ENCODE measurements at regions not wholly inside any gene's neighbourhood (a gene's known extent, or its start where the extent isn't known, plus 50 kb on each side); places are given as distances from the start of the nearest gene placed in this dataset.

DNA sequence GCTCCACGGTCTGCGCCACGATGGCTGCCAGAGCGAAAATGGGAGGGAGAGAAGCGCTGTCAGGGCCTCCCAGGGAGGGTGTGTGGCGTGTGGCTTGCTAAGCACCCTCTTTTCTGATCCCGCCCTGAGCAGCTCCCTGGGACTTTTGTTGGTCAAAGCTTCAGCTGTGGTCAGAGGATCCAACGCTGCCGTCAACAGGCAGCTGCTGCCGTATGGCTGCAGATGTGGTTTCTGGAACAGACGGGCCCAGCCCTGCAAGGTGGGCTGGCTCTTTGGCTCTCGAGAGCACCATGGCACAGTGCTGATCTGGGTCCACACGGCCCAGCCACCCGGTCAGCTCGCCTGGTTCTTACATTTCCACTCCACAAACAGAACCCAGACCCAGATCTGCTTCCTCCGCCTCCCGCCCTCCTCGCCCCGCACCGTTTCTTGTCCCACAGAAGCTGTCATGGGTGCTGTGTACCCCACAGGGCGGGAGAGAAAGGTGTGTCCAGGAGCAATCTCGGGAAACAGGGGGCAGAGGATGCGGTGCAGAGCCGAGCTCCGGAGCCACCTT is 86.0 kb upstream of the BHLHE23 start:
- Mint-ChIP-seq H3K9me3 (no peaks in the 10 kb centered on the region), H3K27ac (no peak overlapping the region), H3K27me3 (ENCODE audit: insufficient read depth) (peaks cover 3% of the 10 kb centered on the region), H3K36me3 (ENCODE audit: low read depth) (no peaks in the 10 kb centered on the region), H3K4me3 (no peak overlapping the region), H3K4me1 (no peaks in the 10 kb centered on the region)
- no peaks in the 10 kb centered on the region for H3K9me3 ChIP-seq (ENCODE audit: control insufficient read depth, low read length)
- H3K4me1 ChIP-seq (ENCODE audit: control insufficient read depth, insufficient read depth, low read length) = no peaks in the 10 kb centered on the region
- TF ChIP-seq, protein P1, sequence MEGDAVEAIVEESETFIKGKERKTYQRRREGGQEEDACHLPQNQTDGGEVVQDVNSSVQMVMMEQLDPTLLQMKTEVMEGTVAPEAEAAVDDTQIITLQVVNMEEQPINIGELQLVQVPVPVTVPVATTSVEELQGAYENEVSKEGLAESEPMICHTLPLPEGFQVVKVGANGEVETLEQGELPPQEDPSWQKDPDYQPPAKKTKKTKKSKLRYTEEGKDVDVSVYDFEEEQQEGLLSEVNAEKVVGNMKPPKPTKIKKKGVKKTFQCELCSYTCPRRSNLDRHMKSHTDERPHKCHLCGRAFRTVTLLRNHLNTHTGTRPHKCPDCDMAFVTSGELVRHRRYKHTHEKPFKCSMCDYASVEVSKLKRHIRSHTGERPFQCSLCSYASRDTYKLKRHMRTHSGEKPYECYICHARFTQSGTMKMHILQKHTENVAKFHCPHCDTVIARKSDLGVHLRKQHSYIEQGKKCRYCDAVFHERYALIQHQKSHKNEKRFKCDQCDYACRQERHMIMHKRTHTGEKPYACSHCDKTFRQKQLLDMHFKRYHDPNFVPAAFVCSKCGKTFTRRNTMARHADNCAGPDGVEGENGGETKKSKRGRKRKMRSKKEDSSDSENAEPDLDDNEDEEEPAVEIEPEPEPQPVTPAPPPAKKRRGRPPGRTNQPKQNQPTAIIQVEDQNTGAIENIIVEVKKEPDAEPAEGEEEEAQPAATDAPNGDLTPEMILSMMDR (conservative IDR thresholded peaks at IDR 0.05) = no peak
- H3K36me3 ChIP-seq (ENCODE audit: control insufficient read depth, insufficient read depth, low read length) = no peaks in the 10 kb centered on the region
- no peaks in the 10 kb centered on the region for H3K27me3 ChIP-seq (ENCODE audit: control insufficient read depth, insufficient read depth, low read length, poor library complexity, severe bottlenecking)
- H3K27ac ChIP-seq (ENCODE audit: low read depth, low read length) = no peak overlapping the region
- no peak overlapping the region for H3K9ac ChIP-seq (ENCODE audit: extremely low read depth, low read length, poor library complexity, severe bottlenecking)
- no peak overlapping the region for H3K4me3 ChIP-seq (ENCODE audit: low read length)
- peak; percentile 38 for DNase-seq
- WGBS, 2 experiments (ENCODE audit: insufficient coverage in 1 of 2, insufficient read length in 1 of 2) = 84 to 88% methylated on average over 14 to 25 of the region's 25 CpGs

DNA sequence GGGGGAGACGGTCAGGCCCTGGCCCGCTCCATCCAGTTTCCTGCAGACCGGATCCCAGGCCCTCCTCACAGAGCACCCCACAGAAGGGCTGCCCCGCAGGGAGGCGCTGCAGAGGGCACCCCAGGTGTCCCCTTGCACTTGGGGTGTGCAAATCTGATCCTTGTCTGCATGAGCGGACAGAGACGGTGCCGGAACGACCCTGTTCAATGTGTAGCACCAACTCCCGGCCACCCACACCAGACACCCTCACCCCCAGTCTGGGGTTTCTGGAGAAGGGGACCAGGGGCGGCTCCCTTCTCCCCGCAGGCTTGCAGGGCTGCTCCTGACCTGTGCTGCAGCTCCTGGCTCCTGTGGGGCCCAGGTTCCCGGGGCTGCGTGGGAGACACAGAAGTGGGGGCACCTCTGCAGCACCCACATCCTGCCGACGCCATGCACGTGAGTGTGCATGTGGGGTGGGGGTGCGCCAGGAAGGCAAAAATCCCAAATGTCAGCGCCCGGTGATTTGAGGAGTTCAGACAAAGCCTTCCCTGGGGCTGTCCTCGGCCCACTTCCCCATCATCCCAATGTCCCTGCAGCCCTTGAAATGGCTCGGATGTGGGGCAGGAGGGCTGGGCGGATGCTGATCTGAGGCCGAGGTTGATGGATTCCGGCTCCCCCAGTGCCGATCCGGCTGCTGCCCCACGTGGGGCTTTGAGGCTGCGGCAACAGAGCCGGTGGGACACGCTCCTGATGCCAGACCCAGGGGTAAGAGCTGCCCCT is 85.3 kb upstream of the BHLHE23 start:
- Histone ChIP-seq H3K4me1 (ENCODE audit: control insufficient read depth, insufficient read depth, low read length) (no peaks in the 10 kb centered on the region), H3K9ac (ENCODE audit: extremely low read depth, low read length, poor library complexity, severe bottlenecking) (no peak overlapping the region), H3K36me3 (ENCODE audit: control insufficient read depth, insufficient read depth, low read length) (no peaks in the 10 kb centered on the region), H3K9me3 (ENCODE audit: control insufficient read depth, low read length) (no peaks in the 10 kb centered on the region), H3K27me3 (ENCODE audit: control insufficient read depth, insufficient read depth, low read length, poor library complexity, severe bottlenecking) (no peaks in the 10 kb centered on the region), H3K4me3 (ENCODE audit: low read length) (no peak overlapping the region), H3K27ac (ENCODE audit: low read depth, low read length) (no peak overlapping the region)
- Mint-ChIP-seq H3K27me3 (ENCODE audit: insufficient read depth) (peaks cover 1% of the 10 kb centered on the region), H3K36me3 (ENCODE audit: low read depth) (no peaks in the 10 kb centered on the region), H3K4me3 (no peak overlapping the region), H3K9me3 (no peaks in the 10 kb centered on the region), H3K27ac (no peak overlapping the region), H3K4me1 (no peaks in the 10 kb centered on the region)
- WGBS, 2 experiments (ENCODE audit: insufficient coverage in 1 of 2, insufficient read length in 1 of 2) = 80 to 88% methylated on average over 17 to 31 of the region's 31 CpGs
- DNase-seq = peak; percentile 36
- TF ChIP-seq, protein P1 (conservative IDR thresholded peaks at IDR 0.05) = no peak

DNA sequence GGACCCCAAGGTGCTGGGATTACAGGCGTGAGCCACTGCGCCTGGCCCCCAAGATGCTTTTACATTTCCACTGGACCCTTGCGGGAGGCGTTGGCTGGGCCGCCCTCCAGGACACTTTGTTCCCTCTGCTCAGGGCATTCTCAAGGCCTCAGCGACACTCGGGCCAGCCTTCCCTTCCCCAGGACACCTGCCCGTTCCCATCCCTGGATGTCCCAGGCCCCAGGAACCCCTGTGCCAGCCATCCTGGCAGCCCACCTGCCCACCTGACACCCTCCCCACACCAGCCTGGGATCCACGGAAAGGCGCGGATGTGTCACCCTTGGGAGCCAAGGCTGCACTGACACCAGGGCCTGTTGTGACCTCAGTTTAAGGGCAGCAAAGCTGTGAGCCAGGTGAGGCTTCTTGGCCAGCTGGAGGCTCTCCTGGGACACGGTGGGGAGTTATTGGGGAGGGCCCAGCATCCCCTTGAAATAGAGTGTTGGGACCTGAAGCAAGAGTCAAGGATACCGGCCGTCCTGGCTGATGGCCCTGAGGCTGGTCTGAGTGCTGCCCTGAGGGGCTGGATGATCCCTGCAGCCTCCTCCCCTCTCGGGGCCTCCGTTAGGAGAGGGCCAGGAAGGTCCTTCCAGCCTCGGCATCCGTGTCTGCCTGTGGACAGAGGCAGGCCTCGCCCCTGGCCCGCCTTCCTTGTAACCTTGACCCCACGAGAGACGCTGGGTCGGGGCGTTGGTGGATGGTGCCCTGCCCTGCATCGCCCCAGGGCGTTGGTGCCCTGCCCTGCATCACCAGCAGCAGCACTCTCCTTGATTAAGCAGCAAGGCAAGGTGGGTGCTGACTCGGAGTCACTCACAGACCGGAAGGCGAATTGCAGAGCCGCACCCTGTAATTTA is 84.2 kb upstream of the BHLHE23 start:
- 93 to 99% methylated on average over 10 to 30 of the region's 30 CpGs for WGBS, 2 experiments (ENCODE audit: insufficient coverage in 1 of 2, insufficient read length in 1 of 2)

More for the DNA sequence above, 84.2 kb upstream of the BHLHE23 start:
- Histone ChIP-seq H3K9ac (ENCODE audit: extremely low read depth, low read length, poor library complexity, severe bottlenecking) (no peak overlapping the region), H3K4me3 (ENCODE audit: low read length) (no peak overlapping the region), H3K4me1 (ENCODE audit: control insufficient read depth, insufficient read depth, low read length) (no peaks in the 10 kb centered on the region), H3K27me3 (ENCODE audit: control insufficient read depth, insufficient read depth, low read length, poor library complexity, severe bottlenecking) (no peaks in the 10 kb centered on the region), H3K9me3 (ENCODE audit: control insufficient read depth, low read length) (no peaks in the 10 kb centered on the region), H3K36me3 (ENCODE audit: control insufficient read depth, insufficient read depth, low read length) (no peaks in the 10 kb centered on the region), H3K27ac (ENCODE audit: low read depth, low read length) (no peak overlapping the region)
- Mint-ChIP-seq H3K9me3 (no peaks in the 10 kb centered on the region), H3K27ac (no peak overlapping the region), H3K27me3 (ENCODE audit: insufficient read depth) (peaks cover 1% of the 10 kb centered on the region), H3K36me3 (ENCODE audit: low read depth) (no peaks in the 10 kb centered on the region), H3K4me1 (no peaks in the 10 kb centered on the region), H3K4me3 (no peak overlapping the region)
- TF ChIP-seq, protein P1 (conservative IDR thresholded peaks at IDR 0.05) = no peak
- peak; percentile 34 for DNase-seq
